Glutamatergic neuron (in vitro differentiated cells): ENCODE measurements at regions not wholly inside any gene's neighbourhood (a gene's known extent, or its start where the extent isn't known, plus 50 kb on each side); places are given as distances from the start of the nearest gene placed in this dataset.

ENCODE experiments used
- DNase-seq: peaks from one replicate; pipeline ENCODE4 v3.0.0; 2022
- H3K27ac Mint-ChIP-seq: one replicate; pipeline ENCODE4 v1.8.0; 2020; ENCODE audit warnings: mild to moderate bottlenecking, mixed read lengths, inconsistent platforms; ENCODE audit not compliant: unreplicated experiment
- H3K27me3 Mint-ChIP-seq: one replicate; pipeline ENCODE4 v1.8.0; 2020; ENCODE audit warnings: mild to moderate bottlenecking, moderate library complexity, mixed read lengths, inconsistent platforms; ENCODE audit not compliant: unreplicated experiment
- H3K36me3 Mint-ChIP-seq: one replicate; pipeline ENCODE4 v1.8.0; 2020; ENCODE audit warnings: mild to moderate bottlenecking, mixed read lengths, inconsistent platforms; ENCODE audit not compliant: unreplicated experiment
- H3K4me1 Mint-ChIP-seq: one replicate; pipeline ENCODE4 v1.8.0; 2020; ENCODE audit warnings: mild to moderate bottlenecking, low read depth, mixed read lengths, inconsistent platforms; ENCODE audit not compliant: unreplicated experiment
- H3K4me3 Mint-ChIP-seq: one replicate; pipeline ENCODE4 v1.8.0; 2020; ENCODE audit warnings: mild to moderate bottlenecking, mixed read lengths, inconsistent platforms; ENCODE audit not compliant: unreplicated experiment
- H3K9me3 Mint-ChIP-seq: one replicate; pipeline ENCODE4 v1.8.0; 2020; ENCODE audit warnings: mild to moderate bottlenecking, moderate library complexity, mixed read lengths, inconsistent platforms; ENCODE audit not compliant: unreplicated experiment
- CTCF ChIP-seq: fragments of 200-600 bp; sonication (generic); IDR thresholded peaks from one replicate; pipeline ENCODE4 v1.5.0; 2021; ENCODE audit not compliant: partially characterized antibody, unreplicated experiment

DNA sequence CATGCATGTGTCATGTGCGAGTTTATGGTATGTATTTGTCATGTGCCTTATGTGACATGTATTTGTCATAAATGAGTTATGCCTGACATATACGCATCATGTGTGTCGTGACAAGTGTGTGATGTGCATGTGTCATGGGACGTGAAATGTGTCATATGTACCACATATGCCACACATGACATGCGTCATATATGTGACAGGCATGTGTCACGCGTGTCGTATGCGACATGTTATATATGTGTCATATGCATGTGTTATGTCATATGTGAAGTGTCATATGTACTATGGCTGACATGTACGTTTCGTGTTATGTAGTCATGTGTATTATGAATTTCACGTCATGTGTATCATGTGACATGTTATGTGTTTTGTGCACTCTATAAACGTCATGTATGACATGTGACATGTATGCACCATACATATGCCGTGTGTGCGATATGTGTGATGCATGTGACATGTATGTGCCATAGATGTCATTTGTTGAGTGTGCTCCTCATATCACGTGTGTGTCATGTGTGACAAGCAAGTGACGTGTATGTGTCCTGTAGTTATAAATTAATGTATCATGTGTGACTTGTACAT, 2152.3 kb upstream of the PIK3C3 start:
- H3K36me3 Mint-ChIP-seq, result no peaks in the 10 kb centered on the region
- H3K4me3 Mint-ChIP-seq, result no peak overlapping the region
- H3K27ac Mint-ChIP-seq, result no peak overlapping the region
- H3K4me1 Mint-ChIP-seq, result no peaks in the 10 kb centered on the region
- no peak for DNase-seq
- peaks cover 2% of the 10 kb centered on the region for H3K27me3 Mint-ChIP-seq
- TF ChIP-seq CTCF, result no peak
- H3K9me3 Mint-ChIP-seq, result no peaks in the 10 kb centered on the region

- no peak overlapping the region for H3K27ac Mint-ChIP-seq
- no peak overlapping the region for H3K4me3 Mint-ChIP-seq
- no peak for DNase-seq
- no peaks in the 10 kb centered on the region for H3K9me3 Mint-ChIP-seq
- TF ChIP-seq CTCF, result no peak
- H3K4me1 Mint-ChIP-seq, result no peaks in the 10 kb centered on the region
- H3K27me3 Mint-ChIP-seq, result peaks cover 2% of the 10 kb centered on the region
- no peaks in the 10 kb centered on the region for H3K36me3 Mint-ChIP-seq
Observed at GRCh38 chr18:39801848-39802247, 2153.2 kb upstream of the PIK3C3 start.

- no peaks in the 10 kb centered on the region for H3K4me1 Mint-ChIP-seq
- H3K27me3 Mint-ChIP-seq, result peaks cover 2% of the 10 kb centered on the region
- no peak overlapping the region for H3K4me3 Mint-ChIP-seq
- no peak overlapping the region for H3K27ac Mint-ChIP-seq
- H3K36me3 Mint-ChIP-seq, result no peaks in the 10 kb centered on the region
- H3K9me3 Mint-ChIP-seq, result no peaks in the 10 kb centered on the region
- no peak for TF ChIP-seq CTCF
- no peak for DNase-seq
Observed at GRCh38 chr18:39801010-39801409, 2154.0 kb upstream of the PIK3C3 start.

GRCh38 chr18:39799006-39799405, 2156.0 kb upstream of the PIK3C3 start:
- Mint-ChIP-seq H3K9me3 (no peaks in the 10 kb centered on the region), H3K27me3 (peaks cover 2% of the 10 kb centered on the region), H3K4me1 (no peaks in the 10 kb centered on the region), H3K27ac (peak overlapping the region; percentile 8), H3K36me3 (no peaks in the 10 kb centered on the region), H3K4me3 (peak overlapping the region; percentile 89)
- no peak for TF ChIP-seq CTCF
- no peak for DNase-seq

- Mint-ChIP-seq H3K36me3 (no peaks in the 10 kb centered on the region), H3K27me3 (peaks cover 2% of the 10 kb centered on the region), H3K9me3 (no peaks in the 10 kb centered on the region), H3K27ac (no peak overlapping the region), H3K4me1 (no peaks in the 10 kb centered on the region), H3K4me3 (no peak overlapping the region)
- TF ChIP-seq CTCF, result no peak
- no peak for DNase-seq
Observed at GRCh38 chr18:39796393-39796792, 2158.6 kb upstream of the PIK3C3 start.
